ENCODE measurements at regions not wholly inside any gene's neighbourhood (a gene's known extent, or its start where the extent isn't known, plus 50 kb on each side); places are given as distances from the start of the nearest gene placed in this dataset.
"Not testable (repeated sequence)": the region's sequence is repeated elsewhere in the genome, so short reads cannot be mapped to it uniquely, and the experiment has no call there.

DNA sequence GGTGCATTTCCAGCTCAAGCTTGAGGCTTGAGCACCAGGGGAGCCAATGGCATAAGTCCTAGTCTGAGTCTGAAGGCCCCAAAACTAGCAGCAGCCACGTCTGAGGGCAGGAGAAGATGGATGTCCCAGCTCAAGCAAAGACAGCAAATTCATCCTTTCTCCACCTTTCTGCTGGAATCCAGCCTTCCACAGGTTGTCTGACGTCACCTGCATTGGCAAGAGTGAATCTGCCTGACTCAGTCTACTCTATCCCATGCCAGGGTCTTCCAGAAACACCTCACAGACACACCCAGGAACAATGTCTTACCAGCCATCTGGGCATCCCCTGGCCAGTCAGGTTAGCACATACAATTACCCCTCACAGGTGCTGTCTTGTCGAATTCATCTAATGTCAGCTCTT is 76.2 kb upstream of the SOX11 start:
- H3K36me3 Mint-ChIP-seq: no peaks in the 10 kb centered on the region
- H3K27me3 Mint-ChIP-seq: no peaks in the 10 kb centered on the region
- no peak overlapping the region for H3K4me3 Mint-ChIP-seq
- ATAC-seq: no peak
- no peaks in the 10 kb centered on the region for H3K4me1 Mint-ChIP-seq (ENCODE audit: low read depth in 2 of 2)
- H3K27ac Mint-ChIP-seq: no peak overlapping the region
- peaks cover 19% of the 10 kb centered on the region for H3K9me3 Mint-ChIP-seq
- DNase-seq (ENCODE audit: low spot score): no peak

DNA sequence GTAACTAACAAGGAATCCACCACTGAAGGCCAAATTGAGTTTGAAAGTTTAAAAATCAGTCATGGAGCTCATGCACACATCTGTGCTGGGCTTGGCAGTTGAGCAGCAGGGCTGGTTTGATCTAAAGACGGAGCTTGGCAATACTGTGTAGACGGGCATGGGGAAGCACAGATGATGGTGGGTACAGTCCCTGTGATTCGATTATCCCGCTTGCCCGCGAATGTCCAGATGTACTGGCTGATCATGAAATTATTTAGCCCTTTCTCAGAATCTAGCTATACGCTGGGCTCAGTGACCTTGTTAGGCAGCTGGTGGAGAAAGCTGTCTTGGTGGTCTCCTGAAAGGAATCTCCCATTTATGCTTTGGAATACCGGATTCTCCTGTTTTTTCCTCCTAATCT is 74.8 kb upstream of the SOX11 start:
- H3K4me3 Mint-ChIP-seq: no peak overlapping the region
- peaks cover 16% of the 10 kb centered on the region for H3K9me3 Mint-ChIP-seq
- no peaks in the 10 kb centered on the region for H3K36me3 Mint-ChIP-seq
- H3K27ac Mint-ChIP-seq: no peak overlapping the region
- DNase-seq (ENCODE audit: low spot score) (no peak), ATAC-seq (no peak)
- H3K4me1 Mint-ChIP-seq (ENCODE audit: low read depth in 2 of 2): no peaks in the 10 kb centered on the region
- no peaks in the 10 kb centered on the region for H3K27me3 Mint-ChIP-seq

DNA sequence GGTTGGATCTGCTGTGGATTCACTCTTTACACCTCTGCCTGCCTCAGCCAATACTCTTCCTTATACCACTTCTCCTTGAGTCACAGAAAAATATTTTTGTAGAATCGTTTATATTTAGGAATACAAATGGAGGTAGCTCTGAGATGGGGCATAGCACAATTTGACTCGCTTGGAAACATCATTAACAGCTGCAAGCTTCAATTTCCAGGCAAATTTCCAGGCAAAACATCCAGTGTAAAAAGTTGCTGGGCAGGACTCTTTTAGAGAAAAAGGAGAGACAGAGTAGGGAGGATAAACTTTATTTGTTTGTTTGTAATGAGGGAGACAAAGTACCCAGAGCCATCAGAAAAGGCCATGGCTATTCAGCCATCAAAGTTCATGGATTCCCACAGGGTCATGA is 74.4 kb upstream of the SOX11 start:
- ATAC-seq: no peak
- Mint-ChIP-seq H3K4me1 (ENCODE audit: low read depth in 2 of 2) (no peaks in the 10 kb centered on the region), H3K9me3 (peaks cover 20% of the 10 kb centered on the region)

DNA sequence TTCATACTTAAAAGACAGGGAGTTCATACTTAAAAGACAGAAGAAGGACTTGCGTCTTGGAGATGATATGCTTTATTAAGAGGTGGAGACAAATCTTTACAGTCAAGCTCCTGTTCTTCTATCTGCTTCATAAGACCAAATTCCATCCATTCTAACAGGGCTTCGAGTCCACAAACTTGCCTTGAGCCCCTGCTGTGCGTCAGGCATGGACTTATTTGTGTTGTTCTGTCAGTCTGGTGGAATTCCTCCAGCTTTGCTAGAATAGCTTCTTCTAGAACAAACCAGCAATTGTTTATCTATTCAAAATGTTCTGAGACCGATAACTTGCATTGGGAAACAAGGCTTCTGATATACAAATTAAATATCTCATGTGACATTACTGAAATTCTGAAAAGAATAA is 73.9 kb upstream of the SOX11 start:
- ATAC-seq (no peak), DNase-seq (ENCODE audit: low spot score) (no peak)
- Mint-ChIP-seq H3K36me3 (no peaks in the 10 kb centered on the region), H3K4me3 (no peak overlapping the region), H3K4me1 (ENCODE audit: low read depth in 2 of 2) (no peaks in the 10 kb centered on the region), H3K27me3 (no peaks in the 10 kb centered on the region), H3K9me3 (peaks cover 21% of the 10 kb centered on the region), H3K27ac (no peak overlapping the region)

More for the DNA sequence above, 74.4 kb upstream of the SOX11 start:
- H3K4me3 Mint-ChIP-seq: no peak overlapping the region
- no peak overlapping the region for H3K27ac Mint-ChIP-seq
- H3K27me3 Mint-ChIP-seq: no peaks in the 10 kb centered on the region
- H3K36me3 Mint-ChIP-seq: no peaks in the 10 kb centered on the region
- no peak for DNase-seq (ENCODE audit: low spot score)

DNA sequence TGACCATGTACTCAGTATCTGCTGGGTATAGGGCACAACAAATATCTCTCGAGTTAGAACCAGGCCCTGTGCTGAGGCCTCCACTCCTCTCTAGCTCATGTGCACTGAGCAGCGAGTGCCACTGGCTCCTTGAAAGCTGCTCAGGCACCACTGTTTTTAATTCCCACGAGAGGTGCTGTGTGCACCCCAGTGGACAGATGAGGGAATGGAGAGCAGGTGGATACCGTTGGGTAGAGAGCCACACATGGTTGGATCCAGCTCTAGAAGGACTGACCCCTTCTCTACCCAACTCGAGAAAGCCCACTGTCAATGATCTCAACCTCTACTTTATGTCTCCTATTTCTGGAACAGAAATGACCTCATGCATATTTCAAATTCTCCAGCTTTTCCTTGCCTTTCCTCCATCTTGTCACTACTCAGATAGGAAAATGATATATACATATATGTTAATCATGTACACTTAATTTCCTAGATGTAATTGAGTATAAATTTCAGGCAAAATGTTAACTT is 66.6 kb upstream of the SOX11 start:
- not testable (repeated sequence) for H3K36me3 Mint-ChIP-seq; H3K27ac Mint-ChIP-seq; H3K4me1 Mint-ChIP-seq (ENCODE audit: low read depth in 2 of 2); DNase-seq (ENCODE audit: low spot score); H3K4me3 Mint-ChIP-seq; H3K27me3 Mint-ChIP-seq; ATAC-seq; H3K9me3 Mint-ChIP-seq

DNA sequence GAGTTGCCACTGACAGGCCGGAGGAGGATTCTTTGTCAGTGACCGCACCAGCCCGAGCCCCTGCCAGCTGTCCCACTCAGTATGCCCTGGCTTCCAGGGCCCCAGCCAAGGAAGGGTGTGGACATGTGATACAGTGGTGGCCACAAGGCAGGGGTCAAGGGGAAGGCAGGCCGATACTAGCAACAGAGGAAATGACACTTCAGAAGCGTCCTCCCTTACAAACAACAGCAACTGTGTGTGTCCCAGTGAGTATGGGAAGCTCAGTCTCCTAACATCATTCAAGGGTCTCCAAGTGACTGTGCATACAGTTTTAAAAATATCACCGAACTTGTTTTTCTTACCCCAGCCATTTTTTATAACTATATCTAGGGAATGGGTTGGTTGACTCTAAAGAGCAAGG is 63.7 kb upstream of the SOX11 start:
- not testable (repeated sequence) for H3K27ac Mint-ChIP-seq; H3K4me3 Mint-ChIP-seq; H3K27me3 Mint-ChIP-seq; DNase-seq (ENCODE audit: low spot score); H3K4me1 Mint-ChIP-seq (ENCODE audit: low read depth in 2 of 2); H3K36me3 Mint-ChIP-seq; ATAC-seq; H3K9me3 Mint-ChIP-seq

- H3K4me1 Mint-ChIP-seq (ENCODE audit: low read depth in 2 of 2); H3K9me3 Mint-ChIP-seq; ATAC-seq; H3K27me3 Mint-ChIP-seq; H3K27ac Mint-ChIP-seq; DNase-seq (ENCODE audit: low spot score); H3K4me3 Mint-ChIP-seq; H3K36me3 Mint-ChIP-seq: not testable (repeated sequence)
Observed at GRCh38 chr2:5629510-5629909, 62.7 kb upstream of the SOX11 start.

DNA sequence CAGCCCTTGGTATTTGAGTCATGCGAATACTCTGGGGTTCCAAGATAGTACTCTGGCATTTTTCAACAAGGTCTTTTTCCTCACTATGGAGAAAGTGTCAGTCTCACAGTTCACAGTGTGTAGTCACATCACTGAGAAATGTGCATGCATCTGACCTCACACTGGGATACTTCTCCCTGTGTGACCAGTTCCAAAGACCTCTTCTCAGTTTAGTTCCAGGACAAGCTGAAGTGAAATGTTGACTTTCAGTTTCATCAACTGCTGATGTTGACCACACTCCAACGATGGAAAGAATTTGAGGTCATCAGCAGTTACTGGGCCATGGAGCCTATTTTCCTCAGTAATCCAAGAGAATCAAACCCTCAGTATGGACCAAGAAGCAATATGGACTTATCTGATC is 55.1 kb upstream of the SOX11 start:
- not testable (repeated sequence) for H3K9me3 Mint-ChIP-seq; DNase-seq (ENCODE audit: low spot score); H3K4me1 Mint-ChIP-seq (ENCODE audit: low read depth in 2 of 2); ATAC-seq; H3K27me3 Mint-ChIP-seq; H3K4me3 Mint-ChIP-seq; H3K36me3 Mint-ChIP-seq; H3K27ac Mint-ChIP-seq
